ENCODE measurements at regions not wholly inside any gene's neighbourhood (a gene's known extent, or its start where the extent isn't known, plus 50 kb on each side); places are given as distances from the start of the nearest gene placed in this dataset.

- TF ChIP-seq, protein P1, sequence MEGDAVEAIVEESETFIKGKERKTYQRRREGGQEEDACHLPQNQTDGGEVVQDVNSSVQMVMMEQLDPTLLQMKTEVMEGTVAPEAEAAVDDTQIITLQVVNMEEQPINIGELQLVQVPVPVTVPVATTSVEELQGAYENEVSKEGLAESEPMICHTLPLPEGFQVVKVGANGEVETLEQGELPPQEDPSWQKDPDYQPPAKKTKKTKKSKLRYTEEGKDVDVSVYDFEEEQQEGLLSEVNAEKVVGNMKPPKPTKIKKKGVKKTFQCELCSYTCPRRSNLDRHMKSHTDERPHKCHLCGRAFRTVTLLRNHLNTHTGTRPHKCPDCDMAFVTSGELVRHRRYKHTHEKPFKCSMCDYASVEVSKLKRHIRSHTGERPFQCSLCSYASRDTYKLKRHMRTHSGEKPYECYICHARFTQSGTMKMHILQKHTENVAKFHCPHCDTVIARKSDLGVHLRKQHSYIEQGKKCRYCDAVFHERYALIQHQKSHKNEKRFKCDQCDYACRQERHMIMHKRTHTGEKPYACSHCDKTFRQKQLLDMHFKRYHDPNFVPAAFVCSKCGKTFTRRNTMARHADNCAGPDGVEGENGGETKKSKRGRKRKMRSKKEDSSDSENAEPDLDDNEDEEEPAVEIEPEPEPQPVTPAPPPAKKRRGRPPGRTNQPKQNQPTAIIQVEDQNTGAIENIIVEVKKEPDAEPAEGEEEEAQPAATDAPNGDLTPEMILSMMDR (IDR thresholded peaks at IDR 0.05; ENCODE audit: poor library complexity), result no peak
- TF ChIP-seq EZH2 (IDR thresholded peaks at IDR 0.05; ENCODE audit: borderline replicate concordance), result no peak
Observed at GRCh38 chr3:186473166-186473565, 71.0 kb downstream of the CRYGS start.

All from hepatocyte (in vitro differentiated cells).